ENCODE measurements at regions not wholly inside any gene's neighbourhood (a gene's known extent, or its start where the extent isn't known, plus 50 kb on each side); places are given as distances from the start of the nearest gene placed in this dataset.

DNA sequence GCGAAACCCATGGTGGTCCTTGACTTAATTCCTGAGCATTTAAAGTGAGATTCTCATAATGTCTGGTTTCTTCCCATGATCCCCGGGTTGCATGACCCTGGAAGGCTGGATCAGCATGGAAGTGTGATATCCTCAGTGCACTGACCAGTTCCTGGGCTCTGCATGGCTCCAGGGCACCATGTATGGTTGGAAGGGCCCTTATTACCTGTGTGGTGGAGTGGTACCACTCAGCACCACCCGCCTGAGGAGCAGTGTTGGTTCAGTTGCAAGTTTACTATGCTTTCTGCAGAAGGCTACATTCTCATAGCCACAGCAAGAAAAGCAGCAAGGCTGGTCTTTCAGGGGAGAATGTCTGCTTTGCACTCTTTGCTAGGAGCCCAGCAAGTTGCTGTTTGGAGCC, 325.7 kb upstream of the MKI67 start:
- TF ChIP-seq EZH2 (IDR thresholded peaks at IDR 0.05; ENCODE audit: borderline replicate concordance, low read length), result no peak
- TF ChIP-seq, protein P1, sequence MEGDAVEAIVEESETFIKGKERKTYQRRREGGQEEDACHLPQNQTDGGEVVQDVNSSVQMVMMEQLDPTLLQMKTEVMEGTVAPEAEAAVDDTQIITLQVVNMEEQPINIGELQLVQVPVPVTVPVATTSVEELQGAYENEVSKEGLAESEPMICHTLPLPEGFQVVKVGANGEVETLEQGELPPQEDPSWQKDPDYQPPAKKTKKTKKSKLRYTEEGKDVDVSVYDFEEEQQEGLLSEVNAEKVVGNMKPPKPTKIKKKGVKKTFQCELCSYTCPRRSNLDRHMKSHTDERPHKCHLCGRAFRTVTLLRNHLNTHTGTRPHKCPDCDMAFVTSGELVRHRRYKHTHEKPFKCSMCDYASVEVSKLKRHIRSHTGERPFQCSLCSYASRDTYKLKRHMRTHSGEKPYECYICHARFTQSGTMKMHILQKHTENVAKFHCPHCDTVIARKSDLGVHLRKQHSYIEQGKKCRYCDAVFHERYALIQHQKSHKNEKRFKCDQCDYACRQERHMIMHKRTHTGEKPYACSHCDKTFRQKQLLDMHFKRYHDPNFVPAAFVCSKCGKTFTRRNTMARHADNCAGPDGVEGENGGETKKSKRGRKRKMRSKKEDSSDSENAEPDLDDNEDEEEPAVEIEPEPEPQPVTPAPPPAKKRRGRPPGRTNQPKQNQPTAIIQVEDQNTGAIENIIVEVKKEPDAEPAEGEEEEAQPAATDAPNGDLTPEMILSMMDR (conservative IDR thresholded peaks at IDR 0.05 in 1 of 2, IDR thresholded peaks at IDR 0.05 in 1 of 2; ENCODE audit: extremely low read depth in 1 of 2, insufficient read depth in 1 of 2, low read depth in 1 of 2, low read length in 2 of 2), result no peak

Measured in mammary epithelial cell (primary cell).